NB4 (cell line): ENCODE measurements at regions not wholly inside any gene's neighbourhood (a gene's known extent, or its start where the extent isn't known, plus 50 kb on each side); places are given as distances from the start of the nearest gene placed in this dataset.

ENCODE experiments used
- CTCF ChIP-seq: IDR thresholded peaks from one replicate; pipeline ENCODE4 v1.5.1; 2012; ENCODE audit warnings: low read depth, low read length
- POLR2A ChIP-seq: IDR thresholded peaks from 2 replicates; pipeline ENCODE4 v1.6.1; 2011; ENCODE audit warnings: mild to moderate bottlenecking; ENCODE audit not compliant: insufficient read length; ENCODE audit errors: extremely low read depth

- TF ChIP-seq POLR2A (no peak), CTCF (no peak)
Observed at GRCh38 chr6:7008451-7008988, 99.2 kb upstream of the RREB1 start.
